HUDEP-2 (cell line): ENCODE measurements at regions not wholly inside any gene's neighbourhood (a gene's known extent, or its start where the extent isn't known, plus 50 kb on each side); places are given as distances from the start of the nearest gene placed in this dataset.
A peak's percentile ranks its signal among the peaks of the same experiment; 100 is the strongest.

Experiments
- DNase-seq, 76 experiments: peaks; one replicate each; lab custom pipeline; 2025; ENCODE audit not compliant: unreplicated experiment in 76 of 76; lab: John Stamatoyannopoulos, UW

DNA sequence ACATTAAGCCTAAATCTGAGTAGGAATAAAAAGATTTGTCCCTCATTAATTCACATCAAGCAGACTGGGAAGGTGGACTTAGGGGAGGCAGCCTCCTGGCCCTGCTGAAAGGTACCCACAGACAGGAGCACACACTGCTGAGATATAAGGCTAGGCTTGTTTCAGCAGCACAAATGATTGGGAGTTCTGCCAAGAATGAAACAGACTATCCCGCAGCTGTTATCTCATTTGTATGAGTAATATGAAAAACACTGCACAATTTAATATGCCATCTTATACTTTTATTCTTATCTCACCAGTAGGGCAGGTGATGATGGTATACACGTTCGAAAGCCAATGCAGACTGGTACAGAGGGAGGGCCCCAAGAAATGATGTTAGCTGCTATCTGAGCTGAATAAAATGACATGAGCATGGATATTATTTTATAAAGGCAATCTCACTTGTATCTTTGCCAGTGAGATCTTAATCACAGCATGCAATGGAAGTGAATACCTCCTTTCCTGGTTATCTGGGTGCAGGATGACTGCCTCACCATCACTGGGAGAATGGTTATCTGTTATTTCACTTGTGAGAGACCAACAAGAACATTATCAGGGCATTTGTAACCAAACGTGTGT, 258.7 kb upstream of the PPP2R3A start:
- peak in 21 of 76 experiments; percentile 1 to 61 (median 13) for DNase-seq

DNA sequence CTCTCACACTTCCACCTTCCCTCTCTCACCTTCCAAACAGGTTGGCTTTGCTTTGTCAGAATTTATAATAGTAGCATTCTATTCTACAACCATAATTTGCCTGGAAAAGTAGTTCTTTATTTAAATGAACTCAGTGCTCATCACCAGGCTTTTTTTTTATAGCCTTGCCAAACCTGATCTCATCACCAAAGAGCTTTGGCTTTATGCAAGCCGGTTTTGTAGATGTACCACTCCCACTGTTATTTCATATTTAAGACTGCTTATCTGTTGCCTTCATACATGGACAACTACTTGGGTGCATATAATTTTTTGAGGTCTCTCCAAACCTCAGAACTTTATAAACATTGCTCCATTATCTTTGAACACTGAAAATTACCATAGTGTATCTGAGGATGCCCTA, 246.1 kb upstream of the PPP2R3A start:
- DNase-seq: no peak

- DNase-seq: no peak
Measured at GRCh38 chr3:135728007-135728721, 237.4 kb upstream of the PPP2R3A start.

DNA sequence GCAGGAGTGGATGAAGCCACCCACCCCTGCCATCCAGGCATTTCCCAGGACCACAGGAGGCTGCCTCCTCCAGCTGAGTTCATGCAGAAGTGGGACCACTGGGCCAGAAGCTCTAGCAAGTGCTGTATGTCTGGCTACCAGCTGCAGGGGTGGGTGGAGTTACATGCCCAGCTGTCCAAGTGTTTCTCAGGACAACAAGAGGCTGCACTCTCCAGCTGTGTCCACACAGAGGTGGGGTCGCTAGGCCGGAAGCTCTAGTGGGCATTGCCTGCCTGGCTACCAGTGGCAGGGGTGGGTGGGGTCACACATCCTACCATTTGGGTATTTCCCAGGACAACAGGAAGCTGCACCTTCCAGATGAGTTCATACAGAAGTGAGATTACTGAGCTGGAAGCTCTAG, 234.0 kb upstream of the PPP2R3A start:
- no peak for DNase-seq

- DNase-seq: peak in 24 of 76 experiments; percentile 2 to 61 (median 15)
Measured at GRCh38 chr3:135736740-135737139, 228.8 kb upstream of the PPP2R3A start.

- no peak for DNase-seq
Measured at GRCh38 chr3:135739779-135740178, 225.7 kb upstream of the PPP2R3A start.

GRCh38 chr3:135740211-135740610, 225.3 kb upstream of the PPP2R3A start:
- no peak for DNase-seq

GRCh38 chr3:135740751-135741150, 224.8 kb upstream of the PPP2R3A start:
- no peak for DNase-seq

DNA sequence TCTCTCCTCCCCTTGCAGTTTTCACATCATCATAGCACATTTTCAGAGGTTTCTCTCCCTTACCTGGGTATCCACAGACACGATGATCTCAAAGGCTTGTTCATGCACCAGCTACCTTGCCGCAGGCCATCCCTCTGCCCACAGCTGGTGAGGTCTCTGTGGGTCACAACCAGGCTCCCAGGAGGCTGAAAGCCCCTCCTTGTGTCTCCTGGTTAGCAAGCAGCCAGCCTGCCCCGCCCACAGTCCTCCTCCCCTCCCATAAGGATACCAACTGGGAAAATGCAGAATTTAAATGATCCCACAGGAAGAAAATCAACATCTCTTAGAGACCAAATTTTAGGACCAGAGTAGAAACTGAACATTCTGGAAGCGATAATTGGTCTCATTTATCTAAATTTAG, 213.5 kb upstream of the PPP2R3A start:
- DNase-seq: no peak

DNA sequence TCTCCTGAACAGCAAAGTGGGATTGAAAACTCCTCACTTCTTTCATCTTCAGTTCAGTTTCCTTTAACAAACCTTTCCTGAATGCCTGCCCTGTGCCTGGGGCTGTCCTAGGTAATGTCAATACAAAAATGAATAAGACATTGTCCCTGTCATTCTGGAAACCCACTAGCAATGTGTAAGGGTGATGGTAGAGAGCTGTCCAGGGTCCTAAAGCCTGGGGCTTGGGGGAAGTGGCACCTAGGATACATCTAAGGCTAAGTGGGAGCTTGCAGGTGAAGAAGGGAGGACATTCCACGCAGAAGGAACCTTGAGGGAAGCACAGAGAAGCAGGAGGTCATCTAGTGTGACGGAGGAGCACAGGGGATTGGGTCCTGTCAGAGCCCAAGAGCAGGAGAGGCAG, 212.7 kb upstream of the PPP2R3A start:
- peak in 2 of 76 experiments; percentile 4 for DNase-seq

DNA sequence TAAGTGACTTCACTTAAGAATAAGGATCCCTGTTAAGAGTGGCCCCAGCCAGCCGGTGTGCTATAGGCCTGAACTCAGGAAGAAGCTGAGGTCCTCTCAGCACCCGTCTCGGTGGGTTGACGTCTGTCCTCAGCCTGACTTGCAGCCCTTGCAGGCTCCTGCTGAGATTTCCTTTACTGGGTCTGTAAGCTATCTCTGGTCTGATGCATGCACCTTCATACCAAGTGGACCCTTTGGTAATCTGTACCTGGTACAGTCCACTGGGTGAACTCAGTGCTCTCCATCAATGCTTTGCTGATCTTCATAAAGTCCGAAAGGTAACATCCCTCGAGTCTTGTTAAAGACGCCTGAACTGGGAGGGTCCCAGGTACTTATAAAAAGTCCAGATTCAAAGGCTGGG, 212.0 kb upstream of the PPP2R3A start:
- DNase-seq: no peak

DNA sequence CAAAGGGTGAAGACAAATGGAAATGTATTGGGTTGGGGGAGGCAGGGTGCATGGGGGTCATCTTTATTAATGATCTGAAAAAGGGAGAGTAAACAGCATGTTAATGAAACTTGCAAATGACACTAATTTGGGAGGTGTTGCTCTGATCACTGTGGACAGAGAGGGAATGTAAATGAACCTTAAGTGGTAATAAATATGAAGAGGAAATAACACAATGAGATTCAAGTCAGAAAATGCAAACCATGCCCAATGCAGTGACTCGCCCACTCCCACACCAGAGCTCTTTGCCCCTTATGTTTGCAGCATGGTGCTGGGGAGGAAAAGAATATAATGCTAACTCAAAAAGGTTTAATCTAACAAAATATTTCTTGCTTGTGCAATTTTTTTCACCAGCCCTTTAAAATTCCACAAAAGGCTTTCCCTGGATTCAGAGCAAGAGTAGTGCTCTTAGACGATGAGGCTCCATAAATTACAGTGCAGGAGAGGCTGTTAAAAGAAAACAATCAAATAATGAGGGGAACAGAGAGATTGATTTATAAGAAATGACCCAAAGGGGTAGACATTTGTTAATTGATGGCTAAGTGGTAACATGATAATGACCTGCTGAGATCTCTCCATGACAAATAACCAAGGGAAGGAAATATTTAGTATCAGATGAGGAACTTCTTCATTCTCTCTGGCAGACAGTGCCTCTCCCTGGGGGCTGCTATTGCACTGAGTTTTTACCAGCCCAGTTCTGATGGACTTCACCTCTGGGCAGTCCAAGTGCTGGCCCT, 210.0 kb upstream of the PPP2R3A start:
- DNase-seq: no peak

DNA sequence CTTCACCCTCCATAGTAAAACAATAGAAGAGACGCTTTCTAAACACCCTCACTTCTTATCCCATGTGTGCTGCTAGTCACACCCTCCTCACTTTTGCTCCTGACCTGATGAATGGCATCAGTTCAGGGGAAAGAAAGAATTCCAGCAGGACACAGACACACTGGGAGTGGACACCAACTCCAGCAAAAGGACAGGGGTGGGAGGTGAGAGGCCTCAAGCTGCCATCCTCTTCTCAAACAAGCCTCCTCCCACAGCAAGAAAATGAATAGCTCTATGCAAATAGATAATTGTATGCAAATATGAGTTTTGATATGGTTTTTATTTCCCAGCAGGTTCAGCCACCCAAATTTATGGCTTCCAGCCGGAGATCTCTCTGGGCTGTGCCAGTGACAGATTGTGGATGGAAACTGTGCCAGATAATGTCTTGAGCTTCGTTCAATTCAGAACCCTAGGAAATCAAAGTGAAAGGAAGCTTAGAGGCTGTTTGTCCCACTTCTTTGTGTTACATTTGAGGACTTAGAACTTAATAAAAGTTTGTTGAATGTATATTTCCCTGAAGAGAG, 209.3 kb upstream of the PPP2R3A start:
- no peak for DNase-seq

DNA sequence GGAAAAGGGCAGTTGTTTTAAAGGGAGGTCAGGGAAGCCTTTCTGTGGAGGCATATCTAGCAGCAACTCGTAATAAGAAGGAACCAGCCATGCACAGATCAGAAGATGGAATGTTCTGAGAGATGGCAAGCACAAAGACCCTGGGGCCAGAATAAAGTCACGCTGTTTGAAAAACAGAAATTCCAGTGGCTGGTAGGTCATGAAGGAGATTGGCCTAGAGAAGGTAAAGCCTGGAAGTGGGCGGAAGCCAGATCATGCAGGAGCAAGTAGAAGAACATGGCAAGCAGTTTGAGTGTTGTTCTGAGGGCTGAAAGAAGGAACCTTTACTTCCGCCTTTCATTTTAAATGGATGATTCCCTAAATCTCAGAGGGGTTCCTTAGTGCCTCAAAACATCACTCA, 208.1 kb upstream of the PPP2R3A start:
- DNase-seq: no peak

DNA sequence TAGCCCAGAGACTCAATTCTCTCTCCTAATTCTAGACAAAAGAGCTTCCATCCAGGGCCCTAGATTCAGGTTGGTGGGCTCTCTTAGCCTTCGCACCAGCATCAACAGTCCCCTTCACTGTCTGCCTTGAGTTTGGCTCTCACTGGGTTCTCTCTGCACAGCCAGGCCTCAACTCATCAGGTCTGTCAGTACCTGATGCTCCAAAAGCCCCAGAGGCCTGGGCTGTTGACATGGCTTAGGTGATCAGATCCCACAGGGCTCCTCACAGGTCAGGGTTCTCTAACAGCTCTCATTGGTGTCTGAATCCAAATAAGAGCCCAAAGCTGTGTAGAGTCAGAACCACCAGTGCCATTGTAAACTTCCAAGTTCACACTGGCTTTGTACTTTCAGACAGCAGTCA, 206.6 kb upstream of the PPP2R3A start:
- no peak for DNase-seq

- no peak for DNase-seq
Measured at GRCh38 chr3:135759651-135760050, 205.9 kb upstream of the PPP2R3A start.

- no peak for DNase-seq
Measured at GRCh38 chr3:135760581-135760980, 204.9 kb upstream of the PPP2R3A start.

GRCh38 chr3:135762188-135762856, 203.2 kb upstream of the PPP2R3A start:
- no peak for DNase-seq

DNA sequence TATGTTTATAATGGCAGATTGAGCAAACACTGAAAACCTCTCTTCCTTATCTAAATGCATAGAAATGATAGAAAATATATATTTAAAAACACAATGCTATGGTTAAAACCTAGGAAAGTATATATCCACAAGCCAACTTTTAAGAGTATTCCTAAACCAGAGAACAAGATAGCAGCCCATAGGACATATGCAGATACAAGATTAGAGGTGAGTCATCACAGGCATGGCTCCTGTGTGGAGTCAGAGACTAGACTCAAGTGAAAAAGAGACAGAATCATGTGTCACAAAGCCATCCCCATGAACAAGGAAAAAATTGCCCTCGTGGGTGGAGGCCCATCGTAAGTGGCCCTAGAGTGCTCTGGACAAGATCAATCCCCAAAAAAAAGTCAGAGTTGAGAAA, 199.4 kb upstream of the PPP2R3A start:
- DNase-seq: peak in 11 of 76 experiments; percentile 0 to 30 (median 16)

DNA sequence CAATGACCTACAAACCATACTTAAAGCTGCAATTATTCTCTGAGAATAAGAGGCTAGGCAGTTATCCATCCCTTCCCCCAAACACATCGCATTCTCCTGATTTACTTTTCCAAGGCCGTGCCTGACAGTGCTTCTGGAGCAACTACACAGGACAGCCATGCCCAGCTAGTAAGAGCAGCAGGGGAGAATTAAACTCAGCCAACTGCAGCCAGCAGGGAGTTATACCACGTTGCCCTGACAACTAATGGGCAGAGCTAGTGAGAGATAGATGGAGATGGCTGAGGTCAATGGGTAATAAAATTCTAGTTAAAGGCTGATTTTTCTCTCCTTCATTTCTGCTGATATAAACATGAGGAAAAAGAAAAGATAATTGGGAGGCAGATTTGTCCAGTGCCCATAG, 193.8 kb upstream of the PPP2R3A start:
- no peak for DNase-seq

DNA sequence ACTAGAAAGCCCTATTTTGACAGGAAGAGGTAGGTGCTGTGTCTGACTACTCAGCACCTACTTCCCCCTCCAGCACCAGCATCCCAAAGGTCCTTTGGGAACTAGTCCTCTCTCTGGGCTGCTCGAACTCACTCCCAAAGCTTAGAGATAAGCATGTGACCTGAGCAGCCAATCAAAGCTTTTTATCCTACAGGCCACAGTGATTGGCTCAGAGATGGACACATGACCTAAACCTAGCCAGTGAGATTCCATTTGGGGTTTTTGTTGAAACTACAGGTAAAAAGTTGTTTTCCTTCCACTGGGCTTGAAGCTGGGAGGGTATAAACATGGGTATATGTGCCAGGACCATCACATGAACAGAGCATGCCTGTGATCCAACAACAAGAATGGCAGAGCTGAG, 186.5 kb upstream of the PPP2R3A start:
- no peak for DNase-seq
